Peyer's patch (tissue), 4 donors: ENCODE measurements at regions not wholly inside any gene's neighbourhood (a gene's known extent, or its start where the extent isn't known, plus 50 kb on each side); places are given as distances from the start of the nearest gene placed in this dataset.
"Not testable (repeated sequence)": the region's sequence is repeated elsewhere in the genome, so short reads cannot be mapped to it uniquely, and the experiment has no call there.

ENCODE experiments used
- POLR2A ChIP-seq, 2 donors: fragments of 450-650 bp; IDR thresholded peaks; one replicate each; pipeline ENCODE4 v1.5.1; 2017; ENCODE audit warnings: antibody characterized with exemption in 2 of 2, mild to moderate bottlenecking in 2 of 2, moderate library complexity in 2 of 2
- TF ChIP-seq, protein P1 (sequence below), 6 experiments: fragments of 450-650 bp in 4 of 6; fragments of 200-600 bp in 2 of 6; sonication (generic) in 1 of 6; IDR thresholded peaks; one replicate each; pipeline ENCODE4 v1.5.1; 2017 to 2019; ENCODE audit warnings: antibody characterized with exemption in 6 of 6, mild to moderate bottlenecking in 3 of 6, moderate library complexity in 1 of 6

- not testable (repeated sequence) for TF ChIP-seq POLR2A (IDR thresholded peaks at IDR 0.05)
- TF ChIP-seq, protein P1, sequence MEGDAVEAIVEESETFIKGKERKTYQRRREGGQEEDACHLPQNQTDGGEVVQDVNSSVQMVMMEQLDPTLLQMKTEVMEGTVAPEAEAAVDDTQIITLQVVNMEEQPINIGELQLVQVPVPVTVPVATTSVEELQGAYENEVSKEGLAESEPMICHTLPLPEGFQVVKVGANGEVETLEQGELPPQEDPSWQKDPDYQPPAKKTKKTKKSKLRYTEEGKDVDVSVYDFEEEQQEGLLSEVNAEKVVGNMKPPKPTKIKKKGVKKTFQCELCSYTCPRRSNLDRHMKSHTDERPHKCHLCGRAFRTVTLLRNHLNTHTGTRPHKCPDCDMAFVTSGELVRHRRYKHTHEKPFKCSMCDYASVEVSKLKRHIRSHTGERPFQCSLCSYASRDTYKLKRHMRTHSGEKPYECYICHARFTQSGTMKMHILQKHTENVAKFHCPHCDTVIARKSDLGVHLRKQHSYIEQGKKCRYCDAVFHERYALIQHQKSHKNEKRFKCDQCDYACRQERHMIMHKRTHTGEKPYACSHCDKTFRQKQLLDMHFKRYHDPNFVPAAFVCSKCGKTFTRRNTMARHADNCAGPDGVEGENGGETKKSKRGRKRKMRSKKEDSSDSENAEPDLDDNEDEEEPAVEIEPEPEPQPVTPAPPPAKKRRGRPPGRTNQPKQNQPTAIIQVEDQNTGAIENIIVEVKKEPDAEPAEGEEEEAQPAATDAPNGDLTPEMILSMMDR (IDR thresholded peaks at IDR 0.05), result not testable (repeated sequence)
Measured at GRCh38 chr20:56781987-56782560, 153.0 kb downstream of the TFAP2C start.
